PC-3 (cell line): ENCODE measurements at regions not wholly inside any gene's neighbourhood (a gene's known extent, or its start where the extent isn't known, plus 50 kb on each side); places are given as distances from the start of the nearest gene placed in this dataset.

ENCODE experiments used
- ATAC-seq: fragments of 200-7000 bp; cut with Tn5 transposase; 2 replicates; pipeline ENCODE4 v1.9.1; 2020; ENCODE audit warnings: mild to moderate bottlenecking, moderate library complexity
- BruUV-seq: library from RNA; stranded (reverse); fragments of 400-500 nt; replicated peaks from 2 replicates; lab custom pipeline; 2021; lab: Mats Ljungman, UMichigan
- CTCF ChIA-PET: fragments of 300-600 bp; sonication (Branson Sonifier 250); formaldehyde crosslinking; loops from one replicate; lab custom pipeline; 2022; ENCODE audit warnings: antibody characterized with exemption; lab: Charles Lee
- POLR2A ChIA-PET: fragments of 300-600 bp; sonication (Branson Sonifier 250); formaldehyde crosslinking; loops from one replicate; lab custom pipeline; 2022; ENCODE audit warnings: antibody characterized with exemption; ENCODE audit not compliant: unreplicated experiment; lab: Charles Lee
- DNase-seq: peaks from one replicate; pipeline ENCODE4 v3.0.0-alpha.2; 2015
- H2AFZ ChIP-seq: fragments of 300-600 bp; sonication (generic); 2 replicates; pipeline ENCODE4 v1.6.0; 2016; ENCODE audit warnings: antibody characterized with exemption, low read length
- H3F3A ChIP-seq: fragments of 300-600 bp; sonication (generic); one replicate; pipeline ENCODE4 v1.6.0; 2017; ENCODE audit warnings: antibody characterized with exemption, low read length, control low read depth, mild to moderate bottlenecking; ENCODE audit not compliant: unreplicated experiment
- H3K27ac ChIP-seq: fragments of 300-600 bp; sonication (generic); 2 replicates; pipeline ENCODE4 v1.5.1; 2016; ENCODE audit warnings: mild to moderate bottlenecking, low read length
- H3K27me3 ChIP-seq: fragments of 300-600 bp; sonication (generic); 2 replicates; pipeline ENCODE4 v1.6.1; 2016; ENCODE audit warnings: low read length, mixed read lengths
- H3K36me3 ChIP-seq: fragments of 300-600 bp; sonication (generic); 2 replicates; pipeline ENCODE4 v1.6.1; 2016; ENCODE audit warnings: low read depth, mixed run types, low read length, mixed read lengths
- H3K4me1 ChIP-seq: fragments of 300-600 bp; sonication (generic); 2 replicates; pipeline ENCODE4 v1.5.1; 2016; ENCODE audit warnings: low read length; ENCODE audit not compliant: insufficient read depth
- H3K4me2 ChIP-seq: fragments of 300-600 bp; sonication (generic); 2 replicates; pipeline ENCODE4 v1.6.0; 2016; ENCODE audit warnings: low read length
- H3K4me3 ChIP-seq: fragments of 300-600 bp; sonication (generic); 2 replicates; pipeline ENCODE4 v1.5.1; 2016; ENCODE audit warnings: mild to moderate bottlenecking, low read length, mixed read lengths
- H3K79me2 ChIP-seq: fragments of 300-600 bp; sonication (generic); 2 replicates; pipeline ENCODE4 v1.6.1; 2017; ENCODE audit warnings: low read length, mixed read lengths
- H3K9ac ChIP-seq: fragments of 300-600 bp; sonication (generic); 2 replicates; pipeline ENCODE4 v1.6.0; 2016; ENCODE audit warnings: mild to moderate bottlenecking, low read length
- H3K9me2 ChIP-seq: fragments of 300-600 bp; sonication (generic); replicated peaks from 2 replicates; pipeline ENCODE4 v1.6.1; 2016; ENCODE audit warnings: mixed run types, low read length, mixed read lengths
- H3K9me3 ChIP-seq: fragments of 300-600 bp; sonication (generic); 2 replicates; pipeline ENCODE4 v1.6.1; 2016; ENCODE audit warnings: low read length, mixed read lengths
- H4K20me1 ChIP-seq: fragments of 300-600 bp; sonication (generic); 2 replicates; pipeline ENCODE4 v1.6.1; 2016; ENCODE audit warnings: low read length, mixed read lengths
- EZH2 ChIP-seq: fragments of 300-600 bp; sonication (generic); IDR thresholded peaks from one replicate; pipeline ENCODE4 v1.6.1; 2017; ENCODE audit warnings: antibody characterized with exemption, mild to moderate bottlenecking, low read length; ENCODE audit not compliant: unreplicated experiment
- EZH2phosphoT487 ChIP-seq: fragments of 300-600 bp; sonication (generic); IDR thresholded peaks from 2 replicates; pipeline ENCODE4 v1.6.1; 2018; ENCODE audit warnings: mild to moderate bottlenecking, antibody characterized with exemption, low read length, borderline replicate concordance
- intact Hi-C: fragments of 100-400 bp; cut with micrococcal nuclease; formaldehyde crosslinking; loops from 2 replicates; pipeline ENCODE4 v1.9.0; 2023
- TF ChIP-seq, protein P1 (sequence below): fragments of 300-600 bp; sonication (generic); conservative IDR thresholded peaks from 2 replicates; pipeline ENCODE4 v1.5.1; 2017; ENCODE audit warnings: antibody characterized with exemption, low read depth, mild to moderate bottlenecking, low read length

DNA sequence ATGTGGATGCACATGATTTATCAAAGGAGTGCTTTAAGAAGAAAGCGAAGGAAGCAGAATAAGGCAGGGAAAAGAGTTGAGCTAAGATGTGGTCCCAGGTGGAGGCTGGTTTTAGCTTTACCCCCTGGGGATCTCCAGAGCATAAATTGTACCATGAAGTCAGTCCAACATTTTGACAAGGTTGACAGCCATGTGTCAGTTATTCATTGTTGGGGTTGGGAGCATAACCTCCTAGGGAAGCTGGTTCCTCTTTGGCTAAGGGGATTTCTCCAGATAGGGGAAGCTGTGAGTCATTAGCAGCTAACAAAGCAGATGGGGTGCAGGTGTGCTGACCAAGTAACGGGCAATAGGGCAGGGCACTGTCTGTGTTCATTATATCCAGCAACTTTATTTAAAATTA is 123.7 kb upstream of the IGSF10 start:
- H2AFZ ChIP-seq: no peak overlapping the region
- no peak overlapping the region for H3K9ac ChIP-seq
- H3K9me3 ChIP-seq: no peaks in the 10 kb centered on the region
- H3K79me2 ChIP-seq: no peaks in the 10 kb centered on the region
- TF ChIP-seq, protein P1, sequence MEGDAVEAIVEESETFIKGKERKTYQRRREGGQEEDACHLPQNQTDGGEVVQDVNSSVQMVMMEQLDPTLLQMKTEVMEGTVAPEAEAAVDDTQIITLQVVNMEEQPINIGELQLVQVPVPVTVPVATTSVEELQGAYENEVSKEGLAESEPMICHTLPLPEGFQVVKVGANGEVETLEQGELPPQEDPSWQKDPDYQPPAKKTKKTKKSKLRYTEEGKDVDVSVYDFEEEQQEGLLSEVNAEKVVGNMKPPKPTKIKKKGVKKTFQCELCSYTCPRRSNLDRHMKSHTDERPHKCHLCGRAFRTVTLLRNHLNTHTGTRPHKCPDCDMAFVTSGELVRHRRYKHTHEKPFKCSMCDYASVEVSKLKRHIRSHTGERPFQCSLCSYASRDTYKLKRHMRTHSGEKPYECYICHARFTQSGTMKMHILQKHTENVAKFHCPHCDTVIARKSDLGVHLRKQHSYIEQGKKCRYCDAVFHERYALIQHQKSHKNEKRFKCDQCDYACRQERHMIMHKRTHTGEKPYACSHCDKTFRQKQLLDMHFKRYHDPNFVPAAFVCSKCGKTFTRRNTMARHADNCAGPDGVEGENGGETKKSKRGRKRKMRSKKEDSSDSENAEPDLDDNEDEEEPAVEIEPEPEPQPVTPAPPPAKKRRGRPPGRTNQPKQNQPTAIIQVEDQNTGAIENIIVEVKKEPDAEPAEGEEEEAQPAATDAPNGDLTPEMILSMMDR: no peak
- TF ChIP-seq EZH2 (no peak), EZH2phosphoT487 (no peak)
- ChIA-PET POLR2A (no interaction called here), CTCF (no interaction called here)
- H4K20me1 ChIP-seq: no peaks in the 10 kb centered on the region
- no peaks in the 10 kb centered on the region for H3K4me1 ChIP-seq
- no peak overlapping the region for H3K4me2 ChIP-seq
- no peaks in the 10 kb centered on the region for H3K9me2 ChIP-seq
- DNase-seq (no peak), ATAC-seq (no peak)
- no peaks in the 10 kb centered on the region for H3F3A ChIP-seq
- no peak overlapping the region for H3K27ac ChIP-seq
- no peaks in the 10 kb centered on the region for H3K27me3 ChIP-seq
- no peaks in the 10 kb centered on the region for H3K36me3 ChIP-seq
- no peak overlapping the region for H3K4me3 ChIP-seq
- intact Hi-C loops: no loop called here
- BruUV-seq: no TSS peak

DNA sequence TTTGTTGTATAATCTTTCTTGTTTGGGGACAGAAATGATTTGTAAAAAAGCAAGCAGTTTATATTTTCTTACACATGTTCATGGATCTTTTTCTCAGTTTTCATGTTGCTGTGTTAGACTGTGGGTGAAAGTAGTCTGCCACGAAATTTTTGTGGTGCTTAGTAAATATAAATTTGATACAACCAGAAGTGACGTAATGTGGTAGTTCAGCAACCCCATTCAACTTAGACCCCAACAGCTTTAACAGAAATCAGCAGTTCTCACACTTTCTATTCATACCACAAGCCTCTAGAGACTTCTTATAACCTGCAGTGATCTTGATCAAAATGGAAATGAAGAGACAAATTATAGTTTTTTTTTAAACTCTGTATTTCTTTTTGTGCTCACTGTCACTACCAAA is 120.2 kb upstream of the IGSF10 start:
- Histone ChIP-seq H3K79me2 (no peaks in the 10 kb centered on the region), H3K9me2 (no peaks in the 10 kb centered on the region), H3K4me3 (no peak overlapping the region), H3K36me3 (no peaks in the 10 kb centered on the region), H2AFZ (no peak overlapping the region), H3F3A (no peaks in the 10 kb centered on the region), H3K9ac (no peak overlapping the region), H3K27me3 (no peaks in the 10 kb centered on the region), H3K27ac (no peak overlapping the region), H3K9me3 (no peaks in the 10 kb centered on the region), H4K20me1 (no peaks in the 10 kb centered on the region), H3K4me1 (no peaks in the 10 kb centered on the region), H3K4me2 (no peak overlapping the region)
- POLR2A ChIA-PET: no interaction called here
- no TSS peak for BruUV-seq
- no peak for ATAC-seq
- TF ChIP-seq EZH2 (no peak), EZH2phosphoT487 (no peak)
- TF ChIP-seq, protein P1: no peak
- intact Hi-C loops: no loop called here
- DNase-seq: no peak
- CTCF ChIA-PET: no interaction called here

DNA sequence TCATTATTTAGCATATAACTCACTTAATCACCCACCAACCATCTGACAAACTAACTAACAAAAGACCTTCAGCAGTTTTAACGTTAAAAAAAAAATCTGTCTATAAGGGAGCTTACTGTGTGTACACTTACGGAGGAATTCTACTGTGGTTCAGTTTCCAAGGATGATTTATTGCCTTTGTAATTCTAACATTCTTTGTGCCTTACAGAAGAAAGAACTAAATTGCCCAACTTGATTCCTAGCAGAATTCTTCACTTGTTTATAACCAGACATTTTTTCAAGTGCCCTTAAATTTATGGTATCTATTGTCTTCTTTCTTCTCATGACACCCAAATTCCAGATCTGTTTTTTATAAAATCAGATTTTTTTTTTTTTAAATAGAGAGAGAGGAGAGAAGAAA is 119.7 kb upstream of the IGSF10 start:
- intact Hi-C loops: no loop called here
- Histone ChIP-seq H3F3A (no peaks in the 10 kb centered on the region), H2AFZ (no peak overlapping the region), H4K20me1 (no peaks in the 10 kb centered on the region), H3K4me1 (no peaks in the 10 kb centered on the region), H3K79me2 (no peaks in the 10 kb centered on the region), H3K9me3 (no peaks in the 10 kb centered on the region), H3K4me3 (no peak overlapping the region), H3K27ac (no peak overlapping the region), H3K4me2 (no peak overlapping the region), H3K9ac (no peak overlapping the region), H3K9me2 (no peaks in the 10 kb centered on the region), H3K27me3 (no peaks in the 10 kb centered on the region), H3K36me3 (no peaks in the 10 kb centered on the region)
- TF ChIP-seq EZH2phosphoT487 (no peak), EZH2 (no peak)
- TF ChIP-seq, protein P1: no peak
- ATAC-seq: no peak
- no TSS peak for BruUV-seq
- ChIA-PET CTCF (no interaction called here), POLR2A (no interaction called here)
- no peak for DNase-seq
